Ammon's horn (tissue), 1 donor: ENCODE measurements at regions not wholly inside any gene's neighbourhood (a gene's known extent, or its start where the extent isn't known, plus 50 kb on each side); places are given as distances from the start of the nearest gene placed in this dataset.
"Not testable (repeated sequence)": the region's sequence is repeated elsewhere in the genome, so short reads cannot be mapped to it uniquely, and the experiment has no call there.

Experiments
- DNase-seq: peaks from one replicate; pipeline ENCODE4 v3.0.0-alpha.2; 2016; ENCODE audit warnings: low spot score

DNA sequence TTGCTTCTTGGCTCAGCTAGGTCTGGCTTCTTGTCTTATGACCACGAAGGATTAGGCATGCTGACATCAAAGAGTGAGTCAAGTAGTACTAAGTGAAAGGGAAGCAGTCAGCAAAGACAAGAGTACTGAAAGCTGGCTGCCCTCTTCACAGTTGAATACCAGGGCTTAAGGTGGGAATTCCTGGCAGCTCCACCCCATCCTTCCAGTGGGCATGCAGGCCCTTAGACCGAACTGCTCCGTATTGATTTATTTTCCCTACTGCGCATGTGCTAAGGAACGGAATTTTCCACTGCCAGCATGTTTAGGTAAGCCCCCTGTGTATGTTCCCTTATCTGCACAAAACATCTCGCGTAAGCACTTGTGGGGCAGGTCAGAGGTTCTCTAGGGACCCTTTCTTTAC lies 2320.1 kb downstream of the ARAP2 start:
- DNase-seq = no peak

DNA sequence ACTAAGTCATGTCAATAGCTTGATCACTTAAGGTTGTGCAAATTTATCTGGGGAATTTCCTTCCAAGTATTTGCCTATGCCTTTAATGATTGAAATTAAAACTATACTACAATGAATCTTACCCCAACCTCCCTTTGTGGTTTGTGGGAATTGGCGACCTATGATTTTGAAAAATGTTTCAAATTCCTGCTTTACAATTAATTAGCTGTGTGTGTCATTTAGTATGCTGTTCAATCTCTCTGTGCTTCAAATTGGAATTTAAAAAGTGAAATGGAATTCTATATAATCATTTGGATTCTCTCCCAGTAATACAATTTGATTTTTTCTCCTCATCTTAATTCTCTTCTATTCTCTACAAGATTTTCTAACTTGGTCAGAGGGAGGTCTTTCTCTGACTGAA lies 2319.5 kb downstream of the ARAP2 start:
- DNase-seq = no peak

DNA sequence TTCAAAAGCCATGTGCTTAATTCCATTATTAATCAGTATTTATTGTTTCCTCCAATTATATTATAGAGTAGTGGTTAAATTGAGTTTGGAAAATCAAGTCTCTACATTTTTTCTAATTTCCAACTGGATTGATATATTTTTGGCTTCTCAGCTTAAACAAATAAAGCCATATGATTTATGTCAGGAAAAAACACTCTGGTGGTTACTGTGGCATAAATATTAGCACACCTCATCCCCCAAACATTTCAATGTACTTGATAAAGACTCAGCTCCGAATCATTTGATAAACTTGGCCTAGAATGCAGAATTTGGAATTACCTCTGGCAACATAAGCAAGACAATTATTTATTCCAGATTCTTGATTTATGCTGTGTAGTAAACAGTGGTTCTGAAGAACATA lies 2313.8 kb downstream of the ARAP2 start:
- no peak for DNase-seq

DNA sequence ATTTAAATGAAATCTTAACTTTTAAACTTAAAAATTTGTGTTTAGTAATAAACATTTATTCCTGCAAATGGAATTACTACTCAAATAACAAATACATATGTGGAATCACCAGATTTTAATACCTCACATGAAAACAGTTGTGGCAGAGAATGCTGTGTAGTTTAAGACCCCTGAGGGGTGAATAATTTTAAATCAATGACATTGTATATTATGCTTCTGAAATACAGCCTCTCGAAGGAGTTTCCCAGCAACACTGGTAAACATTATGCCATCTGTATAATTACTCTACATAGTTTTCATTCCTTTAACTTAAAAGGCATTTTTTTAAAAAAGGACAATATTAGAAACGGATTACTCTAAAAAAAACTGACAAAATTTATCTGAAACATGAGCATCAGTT lies 2313.3 kb downstream of the ARAP2 start:
- DNase-seq = no peak

DNA sequence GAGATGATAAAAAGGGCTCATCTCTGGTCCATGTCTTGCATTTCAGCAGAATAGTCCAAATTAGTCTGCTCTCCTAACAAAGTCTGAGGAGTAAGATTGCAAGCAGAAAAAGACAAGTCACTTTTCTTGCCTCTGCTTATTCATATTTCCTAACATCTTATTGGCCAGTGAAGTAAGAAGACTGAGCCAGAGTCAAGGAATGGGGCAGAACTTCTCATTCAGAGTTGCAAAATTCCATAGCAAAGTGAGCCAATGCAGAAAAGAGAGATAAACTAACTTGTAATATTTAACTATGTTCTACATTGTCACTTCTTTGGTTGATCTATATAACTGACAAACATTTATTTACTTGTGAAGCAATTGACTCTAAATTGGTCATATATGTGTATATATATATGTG lies 2304.0 kb downstream of the ARAP2 start:
- DNase-seq = no peak

DNA sequence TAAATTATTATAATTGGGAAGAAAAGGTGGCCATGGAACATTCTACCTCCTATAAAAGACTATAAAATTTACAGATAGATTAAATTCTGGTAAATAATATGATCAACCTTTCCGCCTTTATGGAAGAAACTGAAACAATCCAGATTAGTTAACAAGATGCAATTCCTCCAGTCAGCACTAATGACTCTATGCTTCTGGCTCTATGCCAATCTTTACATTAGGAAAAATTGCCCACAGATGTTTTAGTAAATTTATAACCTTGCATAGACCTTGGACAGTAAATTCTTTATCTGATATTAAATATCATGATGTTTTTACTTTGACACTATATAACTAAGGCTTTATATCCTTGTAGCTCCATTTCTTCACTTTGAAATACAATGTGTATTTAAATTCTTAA lies 2302.5 kb downstream of the ARAP2 start:
- no peak for DNase-seq

DNA sequence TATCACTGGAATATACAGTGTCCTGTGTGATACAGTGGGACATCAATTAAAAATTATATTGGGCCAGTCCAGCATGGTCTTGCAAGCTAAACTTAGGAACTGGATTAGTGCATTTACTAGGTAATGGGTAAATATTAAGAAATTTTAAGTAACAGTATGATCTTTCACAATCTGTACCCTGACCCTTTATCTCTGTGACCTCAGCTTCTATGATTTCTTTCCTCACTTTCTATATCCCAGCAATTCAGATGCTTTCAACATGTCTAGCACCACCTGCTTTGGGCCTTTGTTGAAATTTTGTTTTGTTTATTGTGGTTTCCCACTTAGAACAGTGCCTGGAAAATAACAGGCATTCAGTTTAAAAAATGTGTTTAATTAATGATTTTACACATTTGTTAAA lies 2295.4 kb downstream of the ARAP2 start:
- no peak for DNase-seq

DNA sequence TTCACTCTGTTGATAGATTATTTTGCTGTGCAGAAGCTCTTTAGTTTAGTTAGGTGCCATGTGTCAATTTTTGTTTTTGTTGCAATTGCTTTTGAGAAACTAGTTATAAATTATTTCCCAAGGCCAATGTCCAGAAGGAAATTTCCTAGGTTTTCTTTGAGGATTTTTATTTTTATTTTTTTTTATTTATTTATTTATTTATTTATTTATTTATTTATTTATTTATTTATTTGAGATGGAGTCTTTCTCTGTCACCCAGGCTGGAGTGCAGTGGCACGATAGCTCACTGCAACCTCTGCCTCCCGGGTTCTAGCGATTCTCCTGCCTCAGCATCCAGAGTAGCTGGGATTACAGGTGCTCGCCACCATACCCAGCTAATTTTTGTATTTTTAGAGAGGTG lies 2290.5 kb downstream of the ARAP2 start:
- DNase-seq = not testable (repeated sequence)

DNA sequence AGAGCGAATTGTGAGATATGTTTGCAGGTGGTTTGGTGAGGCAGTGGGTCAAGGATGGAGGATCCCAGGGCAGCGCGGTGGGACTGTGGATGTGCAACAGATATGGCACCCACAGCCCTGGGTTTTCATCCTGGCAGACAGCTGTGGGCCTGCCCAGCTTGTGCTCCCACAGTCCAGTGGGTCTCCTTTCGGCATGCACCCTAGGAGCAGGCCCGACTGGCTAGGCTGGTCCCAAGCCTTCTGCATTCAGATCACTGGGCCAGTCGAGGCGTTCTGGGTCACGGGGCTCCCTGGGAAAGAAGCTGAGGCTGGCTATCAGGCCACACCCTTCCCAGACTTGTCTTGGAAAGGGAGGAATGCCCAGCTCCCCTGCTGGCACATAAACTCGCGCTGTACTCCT lies 2289.6 kb downstream of the ARAP2 start:
- no peak for DNase-seq

DNA sequence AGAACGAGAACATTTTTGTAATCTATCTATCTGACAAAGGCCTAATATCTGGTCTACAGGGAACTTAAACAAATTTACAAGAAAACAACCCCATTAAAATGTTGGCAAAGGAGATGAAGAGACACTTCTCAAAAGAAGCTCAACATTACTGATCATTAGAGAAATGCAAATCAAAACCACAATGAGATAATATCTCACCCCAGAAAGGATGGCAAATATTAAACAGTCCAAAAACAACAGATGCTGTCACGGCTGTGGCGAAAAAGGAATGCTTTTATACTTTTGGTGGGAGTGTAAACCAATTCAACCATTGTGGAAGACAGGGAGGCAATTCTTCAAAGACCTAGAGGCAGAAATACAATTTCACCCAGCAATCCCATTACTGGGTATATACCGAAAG lies 2284.8 kb downstream of the ARAP2 start:
- DNase-seq = no peak

DNA sequence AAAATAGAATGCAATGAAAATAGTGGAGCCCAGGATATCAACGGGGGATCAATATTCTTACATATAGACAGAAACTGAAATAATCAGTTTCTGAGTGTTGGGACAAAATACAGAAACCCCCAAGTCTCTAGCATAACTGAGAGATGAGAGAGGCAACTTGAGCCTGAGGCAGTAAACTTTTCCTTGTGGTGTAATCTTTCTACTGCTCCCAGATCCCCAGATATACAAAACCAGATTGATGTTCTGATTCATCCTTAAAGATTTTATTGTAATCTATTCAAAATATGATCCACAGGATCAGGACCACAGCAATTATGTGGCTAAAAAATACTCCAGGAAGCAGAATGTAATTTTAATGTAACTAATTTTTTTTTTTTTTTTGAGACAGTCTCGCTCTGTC lies 2282.6 kb downstream of the ARAP2 start:
- no peak for DNase-seq

DNA sequence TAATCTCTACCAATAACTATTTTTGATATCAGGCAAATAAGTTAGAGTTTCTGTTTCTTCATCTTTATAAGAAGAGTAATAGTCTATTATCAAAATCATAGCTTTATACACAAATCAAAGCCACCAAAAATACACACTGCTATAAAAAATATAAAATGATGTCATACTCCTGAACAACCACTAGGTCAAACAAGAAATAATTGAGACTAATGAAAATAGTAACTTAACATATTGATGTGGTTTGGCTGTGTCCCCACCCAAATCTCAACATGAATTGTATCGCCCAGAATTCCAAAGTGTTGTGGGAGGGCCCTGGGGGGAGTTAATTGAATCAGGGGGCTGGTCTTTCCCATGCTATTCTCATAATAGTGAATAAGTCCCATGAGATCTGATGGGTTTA lies 2277.5 kb downstream of the ARAP2 start:
- DNase-seq = no peak

DNA sequence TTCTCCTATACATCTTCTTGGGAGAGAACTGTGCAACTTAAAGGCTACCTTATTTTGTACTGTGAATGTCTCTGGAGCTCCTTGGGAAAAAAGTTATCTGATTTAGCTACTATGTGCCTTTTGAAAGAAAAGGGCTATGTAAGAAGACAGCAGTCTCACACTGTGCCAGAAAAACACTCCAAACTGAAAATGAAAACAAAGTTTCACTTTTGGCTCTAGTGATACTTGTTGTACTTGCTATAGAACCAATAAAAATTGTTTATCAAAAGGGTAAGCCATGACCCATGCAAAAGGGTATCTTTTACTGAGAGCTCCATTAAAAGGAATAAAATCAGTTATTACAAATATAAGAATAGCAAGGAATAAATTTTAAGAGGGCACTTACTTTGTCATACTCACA lies 2270.0 kb downstream of the ARAP2 start:
- DNase-seq = no peak

DNA sequence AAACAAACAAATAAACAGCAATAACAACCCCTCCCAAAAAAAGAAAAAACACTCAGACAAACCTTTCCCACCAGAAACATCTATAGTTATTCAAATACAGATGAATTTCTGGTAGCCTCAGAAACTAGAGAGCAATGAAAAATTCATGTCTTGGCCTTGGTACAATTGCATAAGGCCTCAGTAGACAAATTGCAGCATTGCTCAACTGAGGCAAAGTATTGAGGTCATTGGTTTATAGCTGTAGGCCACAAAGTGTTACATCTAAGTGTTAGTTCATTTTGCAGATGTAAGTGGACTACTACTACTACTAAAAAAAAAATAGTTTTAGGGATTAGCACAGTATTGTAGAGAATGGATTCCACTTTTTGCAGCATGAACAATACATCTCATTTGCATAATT lies 2268.3 kb downstream of the ARAP2 start:
- DNase-seq = no peak

DNA sequence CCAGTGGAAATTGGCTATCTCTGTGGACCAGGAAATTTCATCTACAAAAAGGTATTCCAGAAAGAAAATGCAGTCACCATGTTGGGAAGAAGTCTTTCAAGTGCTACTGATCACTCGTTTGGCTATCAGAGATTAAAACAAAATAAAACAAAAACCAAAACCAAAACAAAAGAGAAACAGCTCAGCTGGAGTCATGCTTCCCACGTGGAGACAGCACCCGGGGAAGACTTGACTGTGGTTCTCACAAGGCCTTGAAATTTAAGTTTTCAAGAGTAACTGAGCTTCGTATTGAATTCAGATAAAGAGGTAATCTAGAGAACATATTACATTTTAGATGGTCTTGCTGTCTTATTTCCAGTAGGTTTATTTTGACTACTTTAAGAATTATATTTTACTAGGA lies 2264.5 kb downstream of the ARAP2 start:
- not testable (repeated sequence) for DNase-seq

DNA sequence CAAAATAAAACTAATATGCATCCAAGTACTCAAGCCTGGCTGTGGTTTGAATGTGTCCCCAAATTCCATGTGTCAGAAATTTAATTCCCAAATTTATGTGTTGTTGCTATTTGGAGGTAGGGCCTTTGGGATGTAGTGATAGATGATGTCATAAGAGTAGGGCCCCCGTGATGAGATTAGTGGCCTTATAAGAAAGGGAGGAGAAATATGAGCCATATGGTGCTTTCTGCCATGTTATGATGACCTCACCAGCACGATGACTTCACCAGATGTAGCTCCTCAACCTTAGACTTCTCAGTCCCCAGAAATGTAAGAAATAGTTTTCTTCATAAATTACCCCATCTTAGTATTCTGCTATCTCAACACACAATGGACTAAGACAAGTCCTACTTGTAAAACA lies 2264.0 kb downstream of the ARAP2 start:
- no peak for DNase-seq

DNA sequence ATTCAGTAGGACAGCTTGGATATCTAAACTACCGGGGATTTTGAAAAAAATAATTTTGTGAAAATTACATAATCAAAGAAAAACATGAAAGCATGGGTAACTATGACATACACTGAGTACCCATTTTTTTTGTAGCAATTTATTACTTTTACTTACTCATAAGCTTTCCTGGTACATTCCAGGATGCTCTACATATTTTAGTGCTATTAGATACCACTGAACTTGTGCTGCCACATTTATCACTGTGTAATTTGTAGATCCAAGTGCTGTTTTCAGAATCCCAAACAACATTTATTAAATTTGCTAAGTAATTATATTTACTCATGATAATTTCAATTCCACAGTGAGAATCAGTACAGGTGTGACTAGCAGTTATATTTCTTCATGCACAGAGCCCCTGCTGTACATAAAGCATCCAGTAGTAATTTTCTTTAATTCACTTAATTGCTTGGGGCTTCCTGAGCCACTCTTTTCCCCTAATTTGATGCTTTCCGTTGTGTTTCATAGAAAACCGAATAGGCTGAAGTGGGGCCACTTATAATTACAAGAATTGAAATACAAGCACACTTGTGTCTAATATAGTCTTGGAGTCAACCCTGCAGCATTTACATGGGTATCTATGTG lies 2254.4 kb downstream of the ARAP2 start:
- DNase-seq = no peak

DNA sequence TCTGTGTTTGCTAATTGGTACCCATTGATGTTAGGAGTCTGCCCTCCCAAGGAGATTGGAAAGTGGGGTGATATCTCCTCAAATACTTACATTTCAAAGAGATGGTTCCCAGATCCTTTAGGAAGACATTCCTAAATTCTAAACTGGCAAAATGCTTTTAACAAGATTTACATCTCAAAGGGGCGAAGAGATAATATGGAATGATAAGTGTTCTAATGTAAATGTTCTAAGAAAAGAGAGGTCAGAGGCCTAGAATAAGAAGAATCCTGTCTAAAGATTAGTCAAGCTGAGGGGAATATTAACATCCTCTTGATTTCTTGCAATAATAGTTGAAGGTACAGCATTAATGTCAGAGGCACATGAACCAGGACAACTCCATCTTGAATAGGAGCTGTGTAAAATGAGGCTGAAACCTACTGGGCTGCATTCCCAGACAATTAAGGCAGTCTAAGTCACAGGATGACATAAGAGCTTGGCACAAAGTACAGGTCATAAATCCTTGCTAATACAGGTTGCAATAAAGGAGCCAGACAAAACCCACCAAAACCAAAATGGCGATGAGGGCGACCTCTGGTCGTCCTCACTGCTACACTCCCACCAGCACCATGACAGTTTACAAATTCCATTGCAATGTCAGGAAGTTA lies 2248.1 kb downstream of the ARAP2 start:
- DNase-seq = no peak

DNA sequence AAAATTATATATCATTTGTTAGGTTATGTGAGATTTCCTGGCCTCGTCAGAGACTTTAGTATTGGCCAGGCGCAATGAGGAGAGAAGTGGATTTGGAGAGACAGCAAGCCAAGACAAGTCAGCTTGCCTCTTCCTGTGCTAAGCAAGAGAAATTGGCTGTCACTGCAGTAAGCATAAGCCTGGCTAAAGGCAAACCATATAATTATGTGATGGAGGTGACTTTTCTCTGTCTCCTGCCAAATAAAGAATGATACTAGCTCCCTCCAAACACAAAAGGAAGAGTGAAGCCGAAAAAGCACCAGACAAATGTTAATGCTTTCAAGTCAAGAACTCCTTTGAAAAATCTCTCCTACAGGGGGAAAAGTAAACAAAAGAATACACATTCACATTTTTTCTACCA lies 2246.0 kb downstream of the ARAP2 start:
- no peak for DNase-seq

DNA sequence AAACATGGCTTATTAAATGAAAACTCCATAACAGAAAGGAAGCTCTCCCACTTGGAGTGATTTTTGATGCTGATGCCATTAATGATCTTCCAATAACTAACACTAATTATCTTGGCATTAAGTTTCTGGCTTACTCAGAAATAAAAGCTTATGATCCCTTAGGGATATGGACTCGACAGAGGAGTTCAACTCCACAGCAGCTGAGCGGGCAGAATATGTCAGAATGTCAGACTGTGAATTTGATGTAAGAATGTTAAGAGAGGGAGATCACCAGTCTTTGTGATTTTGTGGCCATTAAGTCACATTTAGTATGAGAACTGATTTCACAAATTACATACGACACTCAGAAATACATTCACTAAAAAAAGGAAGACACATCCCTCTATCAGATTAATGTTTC lies 2244.0 kb downstream of the ARAP2 start:
- DNase-seq = no peak

DNA sequence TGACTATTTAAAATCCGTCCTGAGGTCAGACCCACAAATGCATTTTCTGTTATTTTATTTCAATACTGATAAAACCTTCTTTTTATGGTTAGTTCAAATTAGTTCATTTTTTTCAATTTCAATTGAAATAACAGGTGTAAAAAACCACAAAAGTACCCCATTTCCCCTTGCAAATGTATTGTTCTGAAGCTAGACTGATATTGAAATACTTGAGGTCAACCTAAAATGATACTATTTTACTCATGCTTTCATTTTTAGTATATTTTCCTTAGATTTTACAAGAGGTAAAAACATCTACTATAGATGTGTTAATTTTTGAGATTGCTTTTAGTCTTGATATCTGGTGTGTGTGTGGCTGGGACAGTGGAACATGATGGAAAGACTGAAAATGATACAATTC lies 2237.8 kb downstream of the ARAP2 start:
- DNase-seq = not testable (repeated sequence)

DNA sequence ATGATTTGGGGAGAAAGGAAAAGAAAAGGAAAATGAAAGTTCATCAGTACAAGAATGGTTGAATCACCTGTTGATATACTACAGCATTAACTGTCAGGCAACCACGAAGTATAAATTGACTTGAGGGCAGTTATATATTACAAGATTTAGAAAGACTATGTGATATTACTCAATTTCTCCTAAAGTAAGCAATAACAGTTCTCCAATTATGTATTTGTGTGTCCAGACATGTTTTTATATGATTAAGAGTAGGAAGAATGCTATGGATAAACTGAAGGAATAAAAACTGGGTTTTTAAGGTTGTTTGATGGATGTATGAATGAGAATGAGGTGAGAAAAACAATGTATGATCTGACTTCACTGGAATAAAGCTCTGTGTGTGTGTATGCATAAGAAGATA lies 2234.4 kb downstream of the ARAP2 start:
- no peak for DNase-seq

DNA sequence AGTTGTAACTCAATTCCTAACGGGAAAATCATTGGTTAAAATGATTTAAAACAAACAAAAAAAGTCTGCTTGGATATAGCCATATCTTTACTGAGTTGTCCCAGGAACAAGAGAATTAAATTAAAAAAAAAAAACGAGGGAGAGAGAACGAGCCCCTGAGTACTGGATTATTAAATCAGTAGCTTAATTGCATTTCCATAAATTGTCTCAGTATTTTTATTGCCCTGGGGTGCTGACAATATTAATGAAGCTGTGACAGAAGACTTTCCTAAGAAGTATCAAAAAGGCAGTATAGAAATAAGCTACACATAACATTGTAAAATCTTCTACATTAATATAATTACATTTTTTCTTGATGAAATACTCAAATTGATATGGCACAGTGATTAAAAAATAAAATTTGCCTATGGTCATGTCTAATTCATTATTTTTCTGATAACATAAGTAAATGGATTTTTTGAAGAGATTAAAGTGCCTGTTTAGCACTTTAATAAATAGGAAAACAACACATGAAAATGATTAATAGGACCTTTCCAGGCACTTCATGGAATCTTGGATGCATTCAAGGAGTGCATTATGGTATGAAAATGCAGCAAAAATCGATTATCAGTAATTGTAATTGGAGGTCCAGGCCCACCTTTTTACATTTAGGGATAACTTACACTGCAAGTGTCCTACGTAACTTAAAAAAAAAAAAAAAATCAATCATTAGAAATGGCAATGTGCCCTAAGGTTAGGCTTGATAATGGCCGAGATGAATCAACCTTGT lies 2233.4 kb downstream of the ARAP2 start:
- no peak for DNase-seq

DNA sequence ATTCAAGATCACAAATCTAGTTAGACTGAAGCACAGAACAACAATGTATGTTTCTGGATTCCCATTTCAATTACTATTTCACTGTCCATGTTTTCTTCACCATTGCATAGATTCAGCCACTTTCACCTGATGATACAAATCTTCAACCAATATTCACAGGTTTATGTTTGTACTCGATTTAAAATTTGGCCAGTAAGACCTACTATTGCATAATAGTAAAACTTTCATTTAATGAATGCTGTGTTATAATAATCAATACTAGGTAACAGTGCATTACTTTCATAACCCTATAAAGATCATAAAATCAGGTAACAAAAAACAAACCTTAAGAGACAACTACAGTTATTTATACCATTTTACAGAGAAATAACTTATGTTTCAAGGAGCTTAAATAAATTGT lies 2209.1 kb downstream of the ARAP2 start:
- no peak for DNase-seq
